22Rv1 (cell line): ENCODE measurements at regions not wholly inside any gene's neighbourhood (a gene's known extent, or its start where the extent isn't known, plus 50 kb on each side); places are given as distances from the start of the nearest gene placed in this dataset.

ENCODE experiments used
- H3K27ac ChIP-seq: fragments of 450-650 bp; 2 replicates; pipeline ENCODE4 v1.5.1; 2017
- ZFX ChIP-seq: fragments of 450-650 bp; IDR thresholded peaks from 2 replicates; pipeline ENCODE4 v1.6.1; 2017; ENCODE audit warnings: antibody characterized with exemption, borderline replicate concordance
- TF ChIP-seq, protein P1 (sequence below): fragments of 450-650 bp; IDR thresholded peaks from 2 replicates; pipeline ENCODE4 v1.5.1; 2017; ENCODE audit warnings: mild to moderate bottlenecking

- H3K27ac ChIP-seq = no peak overlapping the region
- TF ChIP-seq ZFX = no peak
- TF ChIP-seq, protein P1, sequence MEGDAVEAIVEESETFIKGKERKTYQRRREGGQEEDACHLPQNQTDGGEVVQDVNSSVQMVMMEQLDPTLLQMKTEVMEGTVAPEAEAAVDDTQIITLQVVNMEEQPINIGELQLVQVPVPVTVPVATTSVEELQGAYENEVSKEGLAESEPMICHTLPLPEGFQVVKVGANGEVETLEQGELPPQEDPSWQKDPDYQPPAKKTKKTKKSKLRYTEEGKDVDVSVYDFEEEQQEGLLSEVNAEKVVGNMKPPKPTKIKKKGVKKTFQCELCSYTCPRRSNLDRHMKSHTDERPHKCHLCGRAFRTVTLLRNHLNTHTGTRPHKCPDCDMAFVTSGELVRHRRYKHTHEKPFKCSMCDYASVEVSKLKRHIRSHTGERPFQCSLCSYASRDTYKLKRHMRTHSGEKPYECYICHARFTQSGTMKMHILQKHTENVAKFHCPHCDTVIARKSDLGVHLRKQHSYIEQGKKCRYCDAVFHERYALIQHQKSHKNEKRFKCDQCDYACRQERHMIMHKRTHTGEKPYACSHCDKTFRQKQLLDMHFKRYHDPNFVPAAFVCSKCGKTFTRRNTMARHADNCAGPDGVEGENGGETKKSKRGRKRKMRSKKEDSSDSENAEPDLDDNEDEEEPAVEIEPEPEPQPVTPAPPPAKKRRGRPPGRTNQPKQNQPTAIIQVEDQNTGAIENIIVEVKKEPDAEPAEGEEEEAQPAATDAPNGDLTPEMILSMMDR = no peak
Observed at GRCh38 chr13:32828711-32829110, 187.5 kb upstream of the KL start.

- TF ChIP-seq, protein P1 = no peak
- no peak for TF ChIP-seq ZFX
- no peak overlapping the region for H3K27ac ChIP-seq
Observed at GRCh38 chr13:32829269-32829668, 187.0 kb upstream of the KL start.

DNA sequence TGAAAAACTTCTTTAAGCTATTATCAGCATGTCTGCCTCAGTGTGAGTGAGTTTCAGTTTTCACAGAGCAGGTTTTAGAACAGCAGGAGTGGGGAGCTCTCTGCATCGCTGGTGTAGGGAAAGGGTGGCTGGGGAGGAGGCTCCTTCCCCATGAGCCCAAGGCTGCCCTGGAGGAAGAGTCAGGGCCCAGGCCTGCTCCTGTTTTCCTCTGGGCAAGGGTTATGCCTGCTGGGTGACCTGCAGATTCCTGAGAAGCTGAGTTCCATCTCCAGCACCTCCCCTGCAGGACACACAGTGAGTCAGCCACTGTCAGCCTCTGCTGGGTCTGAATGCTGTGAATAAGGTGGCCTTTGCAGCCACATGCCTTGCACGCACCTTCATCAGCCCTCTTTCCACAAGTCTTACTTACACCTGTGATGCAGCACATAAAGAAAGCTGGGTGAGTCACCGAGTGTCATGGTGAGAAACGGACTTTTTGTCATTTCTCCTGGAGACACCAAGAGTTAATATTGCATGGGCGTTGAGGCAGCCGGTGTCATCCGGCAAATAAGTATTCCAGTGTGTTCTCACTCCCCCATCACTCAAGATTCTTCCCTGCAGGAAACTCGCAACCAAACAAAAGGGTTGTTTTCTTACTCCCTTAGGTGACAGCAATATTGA is 186.4 kb upstream of the KL start:
- H3K27ac ChIP-seq = no peak overlapping the region
- no peak for TF ChIP-seq ZFX
- TF ChIP-seq, protein P1 = no peak

GRCh38 chr13:32830336-32831031 is 185.7 kb upstream of the KL start:
- TF ChIP-seq ZFX = no peak
- TF ChIP-seq, protein P1 = no peak
- H3K27ac ChIP-seq = no peak overlapping the region

- TF ChIP-seq, protein P1 = no peak
- no peak for TF ChIP-seq ZFX
- H3K27ac ChIP-seq = no peak overlapping the region
Observed at GRCh38 chr13:32837307-32837972, 178.8 kb upstream of the KL start.

- H3K27ac ChIP-seq = no peak overlapping the region
- no peak for TF ChIP-seq ZFX
- TF ChIP-seq, protein P1 = no peak
Observed at GRCh38 chr13:32837973-32838927, 178.0 kb upstream of the KL start.
